ENCODE measurements at regions not wholly inside any gene's neighbourhood (a gene's known extent, or its start where the extent isn't known, plus 50 kb on each side); places are given as distances from the start of the nearest gene placed in this dataset.

- DNase-seq (no peak), ATAC-seq (no peak)
- intact Hi-C loops (cut with DNase I, micrococcal nuclease), result no loop called here
- TF ChIP-seq, protein P1, sequence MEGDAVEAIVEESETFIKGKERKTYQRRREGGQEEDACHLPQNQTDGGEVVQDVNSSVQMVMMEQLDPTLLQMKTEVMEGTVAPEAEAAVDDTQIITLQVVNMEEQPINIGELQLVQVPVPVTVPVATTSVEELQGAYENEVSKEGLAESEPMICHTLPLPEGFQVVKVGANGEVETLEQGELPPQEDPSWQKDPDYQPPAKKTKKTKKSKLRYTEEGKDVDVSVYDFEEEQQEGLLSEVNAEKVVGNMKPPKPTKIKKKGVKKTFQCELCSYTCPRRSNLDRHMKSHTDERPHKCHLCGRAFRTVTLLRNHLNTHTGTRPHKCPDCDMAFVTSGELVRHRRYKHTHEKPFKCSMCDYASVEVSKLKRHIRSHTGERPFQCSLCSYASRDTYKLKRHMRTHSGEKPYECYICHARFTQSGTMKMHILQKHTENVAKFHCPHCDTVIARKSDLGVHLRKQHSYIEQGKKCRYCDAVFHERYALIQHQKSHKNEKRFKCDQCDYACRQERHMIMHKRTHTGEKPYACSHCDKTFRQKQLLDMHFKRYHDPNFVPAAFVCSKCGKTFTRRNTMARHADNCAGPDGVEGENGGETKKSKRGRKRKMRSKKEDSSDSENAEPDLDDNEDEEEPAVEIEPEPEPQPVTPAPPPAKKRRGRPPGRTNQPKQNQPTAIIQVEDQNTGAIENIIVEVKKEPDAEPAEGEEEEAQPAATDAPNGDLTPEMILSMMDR (IDR thresholded peaks at IDR 0.05), result no peak
- Histone ChIP-seq H3K9me3 (no peaks in the 10 kb centered on the region), H3K4me1 (ENCODE audit: low read depth) (no peaks in the 10 kb centered on the region), H3K36me3 (ENCODE audit: low read depth) (no peaks in the 10 kb centered on the region), H3K4me3 (no peak overlapping the region)
These were observed 433.5 kb upstream of the POU3F3 start for GRCh38 chr2:104420420-104420819.

GRCh38 chr2:104420953-104421352, 433.0 kb upstream of the POU3F3 start:
- H3K36me3 ChIP-seq (ENCODE audit: low read depth), result no peaks in the 10 kb centered on the region
- TF ChIP-seq, protein P1 (IDR thresholded peaks at IDR 0.05), result no peak
- no peaks in the 10 kb centered on the region for H3K9me3 ChIP-seq
- no peaks in the 10 kb centered on the region for H3K4me1 ChIP-seq (ENCODE audit: low read depth)
- no peak for DNase-seq
- ATAC-seq, result no peak
- no peak overlapping the region for H3K4me3 ChIP-seq
- intact Hi-C loops (cut with DNase I, micrococcal nuclease), result no loop called here

DNA sequence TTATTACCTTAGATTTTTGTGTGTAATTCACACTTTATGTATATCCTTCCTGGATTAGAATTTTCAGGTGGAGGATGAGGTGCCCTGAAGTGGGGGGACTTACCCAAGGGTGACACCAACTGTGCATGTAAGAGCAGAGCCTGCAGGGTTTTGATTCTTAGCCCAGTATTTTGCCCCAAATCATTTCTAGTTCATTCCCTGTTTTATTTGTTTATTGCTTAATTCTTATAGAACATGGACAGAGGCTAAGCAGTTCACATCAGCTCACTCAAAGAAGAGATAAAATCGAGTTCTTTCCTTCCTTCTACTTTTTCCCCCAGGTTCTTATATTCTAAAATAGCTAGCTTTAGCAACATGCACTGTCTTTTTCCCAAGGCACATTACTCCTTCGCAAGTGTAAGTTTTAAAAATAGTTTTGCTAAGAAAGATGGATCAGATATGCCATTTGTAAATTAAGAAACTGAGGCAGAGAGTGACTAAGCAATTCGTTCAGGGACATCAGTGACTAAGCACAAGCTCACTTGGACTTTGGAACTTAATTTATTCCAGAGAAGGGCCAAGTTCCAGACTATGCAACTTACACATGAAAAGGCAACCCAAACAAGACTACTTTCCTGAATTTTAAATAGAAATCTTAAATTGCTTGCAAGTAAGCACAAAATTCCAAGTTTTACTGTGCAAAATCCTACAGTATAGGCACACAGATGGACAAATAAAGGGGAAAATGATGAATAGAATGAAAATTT, 427.9 kb upstream of the POU3F3 start:
- Histone ChIP-seq H3K36me3 (ENCODE audit: low read depth) (no peaks in the 10 kb centered on the region), H3K9me3 (no peaks in the 10 kb centered on the region), H3K4me3 (no peak overlapping the region), H3K4me1 (ENCODE audit: low read depth) (no peaks in the 10 kb centered on the region)
- DNase-seq, result no peak
- no peak for ATAC-seq
- TF ChIP-seq, protein P1 (IDR thresholded peaks at IDR 0.05), result no peak
- intact Hi-C loops (cut with DNase I, micrococcal nuclease), result no loop called here

GRCh38 chr2:104428155-104428554, 425.8 kb upstream of the POU3F3 start:
- no peak for DNase-seq
- H3K9me3 ChIP-seq, result no peaks in the 10 kb centered on the region

DNA sequence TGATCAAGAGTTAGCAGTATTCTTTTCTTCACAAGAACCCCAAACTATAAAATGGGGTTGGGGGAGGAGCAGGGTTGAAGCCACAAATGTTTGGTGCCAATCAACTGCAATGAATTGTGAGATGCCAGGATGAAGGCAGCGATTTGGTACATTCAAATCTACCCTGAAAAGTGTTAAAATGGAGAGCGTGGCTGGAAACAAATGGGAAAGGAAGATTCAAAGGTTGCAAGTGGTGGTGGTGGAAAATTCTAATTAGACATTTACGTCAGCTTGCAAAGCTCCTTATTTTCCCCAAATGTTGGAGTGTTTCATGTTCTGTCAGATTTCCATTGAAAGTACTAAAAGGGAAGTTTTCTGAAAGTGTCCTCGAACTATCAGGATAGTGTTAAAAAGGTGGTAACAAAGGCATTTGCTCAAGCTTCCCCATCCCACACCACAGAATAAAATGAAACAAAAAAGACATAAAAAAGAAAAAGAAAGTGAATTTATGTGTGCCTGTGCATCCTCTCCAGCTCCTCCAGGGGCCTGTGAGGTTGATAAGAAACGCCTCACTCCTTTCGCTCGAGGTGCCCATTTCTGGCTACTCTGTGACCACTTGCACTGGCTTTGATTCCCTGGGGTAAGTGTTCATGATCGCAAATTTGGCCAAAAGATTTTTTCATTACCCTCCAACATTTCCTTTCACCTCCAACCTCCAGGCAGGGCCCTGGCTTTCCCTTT, 424.1 kb upstream of the POU3F3 start:
- TF ChIP-seq, protein P1 (IDR thresholded peaks at IDR 0.05), result no peak
- Histone ChIP-seq H3K36me3 (ENCODE audit: low read depth) (no peaks in the 10 kb centered on the region), H3K9me3 (no peaks in the 10 kb centered on the region), H3K4me3 (no peak overlapping the region), H3K4me1 (ENCODE audit: low read depth) (no peaks in the 10 kb centered on the region)
- intact Hi-C loops (cut with DNase I, micrococcal nuclease), result no loop called here
- ATAC-seq (no peak), DNase-seq (no peak)

More at GRCh38 chr2:104428155-104428554, 425.8 kb upstream of the POU3F3 start:
- no peaks in the 10 kb centered on the region for H3K36me3 ChIP-seq (ENCODE audit: low read depth)
- TF ChIP-seq, protein P1 (IDR thresholded peaks at IDR 0.05), result no peak
- no peak overlapping the region for H3K4me3 ChIP-seq
- intact Hi-C loops (cut with DNase I, micrococcal nuclease), result no loop called here
- ATAC-seq, result no peak
- no peaks in the 10 kb centered on the region for H3K4me1 ChIP-seq (ENCODE audit: low read depth)

Data from mucosa of descending colon (tissue), 3 donors.